ENCODE measurements at regions not wholly inside any gene's neighbourhood (a gene's known extent, or its start where the extent isn't known, plus 50 kb on each side); places are given as distances from the start of the nearest gene placed in this dataset.

GRCh38 chr2:155653176-155653575, 679.3 kb downstream of the NR4A2 start (continued):
- TF ChIP-seq ZBTB49 (tag by site-specific recombination; IDR thresholded peaks at IDR 0.05; ENCODE audit: low read depth), result no peak
- no peak for TF ChIP-seq ZNF544 (tag by site-specific recombination; IDR thresholded peaks at IDR 0.05)
- no peak for TF ChIP-seq ZNF175 (tag by site-specific recombination; IDR thresholded peaks at IDR 0.05)
- TF ChIP-seq ZNF398 (tag by site-specific recombination; IDR thresholded peaks at IDR 0.05), result no peak
- TF ChIP-seq ZNF302 (tag by site-specific recombination; IDR thresholded peaks at IDR 0.05; ENCODE audit: low read depth), result no peak

GRCh38 chr2:155651851-155652250, 680.7 kb downstream of the NR4A2 start:
- Histone ChIP-seq H3K4me3 (ENCODE audit: low read depth, low read length) (no peak overlapping the region), H3K4me1 (ENCODE audit: control insufficient read depth, insufficient read depth, low read length) (no peaks in the 10 kb centered on the region), H3K9me3 (ENCODE audit: control insufficient read depth, insufficient read depth, low read depth, low read length) (no peaks in the 10 kb centered on the region), H3K27ac (ENCODE audit: extremely low read depth, low read depth, low read length) (no peak overlapping the region), H3K36me3 (ENCODE audit: control insufficient read depth in 2 of 2, insufficient read depth in 1 of 2, low read length in 2 of 2) (no peaks in the 10 kb centered on the region)
- TF ChIP-seq ZBTB48 (tag by site-specific recombination; IDR thresholded peaks at IDR 0.05) (no peak), ZNF645 (tag by site-specific recombination; IDR thresholded peaks at IDR 0.05) (no peak), ZNF518A (tag by site-specific recombination; conservative IDR thresholded peaks at IDR 0.05; ENCODE audit: low read depth) (no peak), GLIS1 (tag by site-specific recombination; IDR thresholded peaks at IDR 0.05) (no peak), ZFHX2 (tag by site-specific recombination; conservative IDR thresholded peaks at IDR 0.05) (no peak), ZNF394 (tag by site-specific recombination; IDR thresholded peaks at IDR 0.05; ENCODE audit: borderline replicate concordance) (no peak), ZNF248 (tag by site-specific recombination; IDR thresholded peaks at IDR 0.05) (no peak), ZFP41 (tag by site-specific recombination; IDR thresholded peaks at IDR 0.05; ENCODE audit: borderline replicate concordance) (no peak), ZNF19 (tag by site-specific recombination; IDR thresholded peaks at IDR 0.05; ENCODE audit: low read depth) (no peak), ZFP3 (tag by site-specific recombination; IDR thresholded peaks at IDR 0.05; ENCODE audit: low read depth) (no peak)
- ChIA-PET CTCF (no interaction called here), POLR2A (no interaction called here)
